Lower leg skin (tissue), 4 donors: ENCODE measurements at regions not wholly inside any gene's neighbourhood (a gene's known extent, or its start where the extent isn't known, plus 50 kb on each side); places are given as distances from the start of the nearest gene placed in this dataset.

Experiments
- DNase-seq, 2 donors: peaks; one replicate each; pipeline ENCODE4 v3.0.0-alpha.2; 2019; ENCODE audit warnings: low spot score in 2 of 2
- H3K4me3 ChIP-seq: fragments of 200-600 bp; sonication (generic); 2 replicates; pipeline ENCODE4 v1.5.1; 2017; ENCODE audit warnings: mild to moderate bottlenecking, low read depth; ENCODE audit not compliant: poor library complexity, severe bottlenecking
- CTCF ChIP-seq, 3 donors: fragments of 450-650 bp; IDR thresholded peaks; one replicate each; pipeline ENCODE4 v1.5.1; 2016; ENCODE audit warnings: antibody characterized with exemption in 3 of 3, mild to moderate bottlenecking in 3 of 3, moderate library complexity in 2 of 3
- POLR2A ChIP-seq, 2 donors: fragments of 450-650 bp; IDR thresholded peaks; one replicate each; pipeline ENCODE4 v1.6.1; 2016 to 2017; ENCODE audit warnings: antibody characterized with exemption in 2 of 2, mild to moderate bottlenecking in 1 of 2, moderate library complexity in 1 of 2
- whole genome bisulfite sequencing, 2 donors: methylation state at CpG; one replicate each; pipeline ENCODE4 v1.1.5; 2018; 5-methylcytosine and 5-hydroxymethylcytosine counted together
- intact Hi-C: fragments of 100-400 bp; cut with DNase I; formaldehyde crosslinking; loops from one replicate; pipeline ENCODE4 v1.15.0; 2023; ENCODE audit warnings: low total_unique reads

DNA sequence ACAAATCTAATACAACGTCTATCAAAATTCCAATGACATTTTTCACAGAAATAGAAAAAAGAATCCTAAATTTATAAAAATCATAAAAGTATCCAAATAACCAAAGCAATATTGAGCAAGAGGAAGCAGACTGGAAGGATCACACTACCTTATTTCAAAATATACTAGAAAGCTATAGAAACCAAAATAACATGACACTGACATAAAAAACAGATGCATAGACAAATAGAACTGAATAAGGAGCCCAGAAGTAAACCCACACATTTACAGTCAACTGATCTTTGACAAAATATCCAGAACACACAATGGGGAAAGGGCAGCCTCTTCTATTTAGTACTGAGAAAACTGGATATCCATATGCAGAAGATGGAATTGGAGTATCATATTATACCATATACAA is 217.5 kb downstream of the MACC1 start:
- intact Hi-C loops = no loop called here
- 86 to 88% methylated on average over 1 of the region's 1 CpG for WGBS, 2 donors
- no peak for TF ChIP-seq CTCF (IDR thresholded peaks at IDR 0.05)
- no peak for TF ChIP-seq POLR2A (IDR thresholded peaks at IDR 0.05)
- no peak overlapping the region for H3K4me3 ChIP-seq
- DNase-seq = no peak

DNA sequence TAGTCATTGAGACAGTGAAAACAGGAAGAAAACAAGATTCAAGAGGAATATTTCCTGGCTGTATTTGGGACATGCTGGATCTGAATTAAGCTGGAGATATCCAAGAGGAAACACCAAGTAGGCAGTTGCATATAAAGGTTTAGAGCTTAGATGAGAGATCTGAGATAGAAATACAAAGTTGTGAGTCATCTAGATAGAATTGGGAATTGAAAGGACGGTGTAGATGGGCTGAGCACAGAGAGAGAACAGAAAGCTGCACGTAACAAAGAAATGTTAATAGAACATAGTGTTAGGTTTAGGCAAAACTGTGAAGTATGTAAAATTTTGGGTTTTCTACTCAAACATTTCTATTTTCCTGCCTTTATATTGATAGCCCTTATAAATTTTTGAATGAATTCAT is 218.5 kb upstream of the TMEM196 start:
- TF ChIP-seq POLR2A (IDR thresholded peaks at IDR 0.05) (no peak), CTCF (IDR thresholded peaks at IDR 0.05) (no peak)

DNA sequence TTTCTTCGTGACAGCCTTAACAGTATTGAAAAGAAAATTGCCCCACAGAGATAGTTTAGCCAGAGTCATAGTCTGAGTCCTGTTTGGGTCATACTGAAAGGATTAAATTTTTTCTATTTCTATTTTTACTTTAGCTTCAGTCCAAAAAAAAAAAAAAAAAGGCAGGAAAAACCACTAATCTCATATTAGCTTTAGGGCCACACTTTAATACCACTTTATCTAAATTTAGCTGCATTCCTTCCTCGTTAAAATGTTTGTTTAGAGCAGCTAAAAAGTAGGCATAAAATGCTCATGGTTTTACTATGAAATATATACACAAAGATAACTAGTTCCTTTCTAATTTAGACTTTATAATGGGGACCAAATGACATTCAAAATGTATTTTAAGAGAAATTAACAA is 216.5 kb upstream of the TMEM196 start:
- TF ChIP-seq POLR2A (IDR thresholded peaks at IDR 0.05) = no peak
- TF ChIP-seq CTCF (IDR thresholded peaks at IDR 0.05) = no peak
- no peak overlapping the region for H3K4me3 ChIP-seq
- intact Hi-C loops = no loop called here
- 47 to 53% methylated on average over 2 of the region's 2 CpGs for WGBS, 2 donors
- DNase-seq = no peak

More for the DNA sequence above, 218.5 kb upstream of the TMEM196 start:
- intact Hi-C loops = no loop called here
- no peak overlapping the region for H3K4me3 ChIP-seq
- no peak for DNase-seq
- 82 to 88% methylated on average over 2 of the region's 2 CpGs for WGBS, 2 donors

GRCh38 chr7:19988860-19989259 is 215.4 kb upstream of the TMEM196 start:
- TF ChIP-seq POLR2A (IDR thresholded peaks at IDR 0.05) = no peak
- no peak for TF ChIP-seq CTCF (IDR thresholded peaks at IDR 0.05)
- DNase-seq = no peak
- H3K4me3 ChIP-seq = no peak overlapping the region
- intact Hi-C loops = no loop called here
- WGBS, 2 donors = 77 to 84% methylated on average over 2 of the region's 2 CpGs

DNA sequence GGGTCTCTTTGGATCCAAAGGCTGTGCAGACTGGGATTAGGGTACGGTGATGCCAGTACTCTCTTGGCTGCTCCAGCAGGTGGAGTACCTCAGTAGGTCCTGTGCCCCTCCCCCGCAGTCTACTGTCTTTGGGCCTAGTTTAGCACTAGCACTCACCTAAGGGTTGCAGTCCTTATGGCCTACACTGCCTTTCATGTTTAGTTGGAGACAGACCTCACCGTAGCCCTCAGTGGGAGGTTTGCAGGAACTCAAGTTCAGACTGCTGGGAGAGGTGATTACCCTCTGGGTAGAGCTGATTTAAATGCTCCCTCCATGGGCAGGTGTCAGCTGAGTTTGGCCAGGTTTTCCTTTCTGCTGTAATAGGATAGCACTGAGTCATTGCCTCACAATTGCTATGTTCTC is 210.8 kb upstream of the TMEM196 start:
- intact Hi-C loops = no loop called here
- no peak overlapping the region for H3K4me3 ChIP-seq
- DNase-seq = no peak
- 85 to 94% methylated on average over 3 of the region's 3 CpGs for WGBS, 2 donors
- no peak for TF ChIP-seq POLR2A (IDR thresholded peaks at IDR 0.05)

DNA sequence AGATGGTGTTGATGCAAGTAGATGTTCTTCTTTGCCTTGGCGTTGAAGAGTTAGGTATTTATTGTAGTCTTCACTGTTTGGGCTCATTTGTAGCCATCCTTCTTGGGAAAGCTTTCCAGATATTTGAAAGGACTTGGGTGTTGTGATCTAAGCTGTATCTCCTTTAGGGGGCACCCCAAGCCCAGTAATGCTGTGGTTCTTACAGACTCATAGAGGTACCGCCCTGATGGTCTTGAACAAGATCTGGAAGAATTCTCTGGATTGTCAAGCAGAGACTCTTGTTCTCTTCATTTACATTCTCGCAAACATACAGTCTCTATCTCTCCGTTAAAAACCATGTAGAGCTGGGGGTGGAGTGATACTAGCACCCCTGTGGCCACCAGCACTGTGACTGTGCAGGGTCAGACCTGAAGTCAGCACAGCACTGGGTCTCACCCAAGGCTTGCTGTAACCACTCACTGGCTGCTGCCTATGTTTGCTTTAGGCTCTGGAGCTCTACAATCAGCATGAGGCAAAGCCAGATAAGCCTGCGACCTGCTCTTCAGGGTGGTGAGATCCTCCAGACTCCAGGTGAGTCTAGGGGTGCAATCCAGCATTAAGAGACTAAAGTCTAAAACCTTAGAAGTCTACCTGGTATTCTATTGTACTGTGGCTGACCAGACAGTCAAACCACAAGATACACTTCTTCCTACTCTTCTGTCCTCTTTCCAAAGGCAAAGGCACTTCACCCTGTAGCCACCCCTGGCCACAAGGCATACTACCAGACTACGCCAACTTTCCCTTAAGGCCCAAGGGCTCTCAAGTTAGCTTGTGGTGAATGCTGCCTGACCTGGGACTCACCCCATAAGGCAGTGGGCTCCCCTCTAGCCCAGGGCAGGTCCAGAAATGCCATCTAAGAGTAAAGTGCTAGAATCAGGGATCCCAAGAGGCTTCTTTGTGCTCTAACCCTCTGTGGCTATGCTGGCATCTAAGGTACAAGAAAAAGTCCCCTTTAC is 209.7 kb upstream of the TMEM196 start:
- peak in 1 of 2 donors; percentile 25 for DNase-seq
- intact Hi-C loops = no loop called here
- 62 to 65% methylated on average over 6 of the region's 6 CpGs for WGBS, 2 donors
- H3K4me3 ChIP-seq = no peak overlapping the region
- TF ChIP-seq POLR2A (IDR thresholded peaks at IDR 0.05) (no peak), CTCF (IDR thresholded peaks at IDR 0.05) (no peak)
